Breast epithelium (tissue), 4 donors: ENCODE measurements at regions not wholly inside any gene's neighbourhood (a gene's known extent, or its start where the extent isn't known, plus 50 kb on each side); places are given as distances from the start of the nearest gene placed in this dataset.

Experiments used
- DNase-seq, 2 donors: peaks; one replicate each; pipeline ENCODE4 v3.0.0-alpha.2; 2019; ENCODE audit warnings: low spot score in 2 of 2
- H3K27ac ChIP-seq, 2 donors: fragments of 200-600 bp; sonication (generic) in 1 of 2; one replicate each; pipeline ENCODE4 v1.5.1; 2016 to 2019; ENCODE audit warnings: mild to moderate bottlenecking in 1 of 2
- H3K27me3 ChIP-seq, 2 donors: fragments of 200-600 bp; sonication (generic) in 1 of 2; one replicate each; pipeline versions ENCODE4 v1.5.1 to v1.6.0; 2017 to 2019; ENCODE audit warnings: control low read depth in 1 of 2, mild to moderate bottlenecking in 1 of 2
- H3K36me3 ChIP-seq: fragments of 200-600 bp; one replicate; pipeline ENCODE4 v1.5.1; 2019
- H3K4me1 ChIP-seq, 2 donors: fragments of 200-600 bp; sonication (generic); one replicate each; pipeline ENCODE4 v1.5.1; 2016 to 2019; ENCODE audit warnings: control low read depth in 1 of 2
- H3K4me3 ChIP-seq, 3 donors: fragments of 200-600 bp; sonication (generic); 1 replicate in 2 of 3; 2 replicates in 1 of 3; pipeline ENCODE4 v1.5.1; 2016 to 2019; ENCODE audit warnings: mild to moderate bottlenecking in 3 of 3, moderate library complexity in 2 of 3
- H3K9me3 ChIP-seq, 2 donors: fragments of 200-600 bp; sonication (generic) in 1 of 2; one replicate each; pipeline ENCODE4 v1.5.1; 2016 to 2019; ENCODE audit warnings: control low read depth in 1 of 2
- POLR2A ChIP-seq: fragments of 450-650 bp; IDR thresholded peaks from one replicate; pipeline ENCODE4 v1.6.1; 2016; ENCODE audit warnings: antibody characterized with exemption, mild to moderate bottlenecking, moderate library complexity
- POLR2AphosphoS5 ChIP-seq, 3 donors: sonication (generic); formaldehyde crosslinking; IDR thresholded peaks; one replicate each; pipeline ENCODE4 v1.6.1; 2017; ENCODE audit warnings: antibody characterized with exemption in 3 of 3
- intact Hi-C: fragments of 100-400 bp; cut with DNase I; formaldehyde crosslinking; loops from one replicate; pipeline ENCODE4 v1.15.1; 2023; ENCODE audit warnings: low total_unique reads
- TF ChIP-seq, protein P1 (sequence below), 3 donors: fragments of 450-650 bp; IDR thresholded peaks; one replicate each; pipeline ENCODE4 v1.5.1; 2016 to 2017; ENCODE audit warnings: antibody characterized with exemption in 3 of 3, mild to moderate bottlenecking in 3 of 3, moderate library complexity in 3 of 3

DNA sequence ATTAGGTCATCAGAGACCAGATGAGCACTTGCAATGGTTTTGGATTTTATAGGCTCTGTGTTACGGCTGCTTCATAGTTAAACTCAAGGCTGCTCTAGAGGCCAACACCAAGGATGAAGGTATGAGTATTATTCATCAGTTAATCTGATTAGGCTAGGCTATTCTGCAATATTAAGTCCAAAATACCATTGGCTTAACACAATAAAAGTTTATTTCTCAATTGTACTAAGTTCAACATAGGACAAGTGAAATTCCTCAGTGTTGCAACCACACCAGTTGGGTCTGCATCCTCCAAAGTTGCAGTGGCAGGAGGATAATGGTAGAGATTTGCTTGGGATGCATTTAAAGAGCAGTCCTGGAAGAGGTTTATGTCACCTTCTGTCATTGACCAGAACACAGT, 538.3 kb upstream of the CDH2 start:
- H3K27ac ChIP-seq, result no peak overlapping the region
- no peak overlapping the region for H3K4me3 ChIP-seq
- H3K36me3 ChIP-seq, result no peaks in the 10 kb centered on the region
- TF ChIP-seq POLR2A (no peak), POLR2AphosphoS5 (IDR thresholded peaks at IDR 0.05) (no peak)
- TF ChIP-seq, protein P1, sequence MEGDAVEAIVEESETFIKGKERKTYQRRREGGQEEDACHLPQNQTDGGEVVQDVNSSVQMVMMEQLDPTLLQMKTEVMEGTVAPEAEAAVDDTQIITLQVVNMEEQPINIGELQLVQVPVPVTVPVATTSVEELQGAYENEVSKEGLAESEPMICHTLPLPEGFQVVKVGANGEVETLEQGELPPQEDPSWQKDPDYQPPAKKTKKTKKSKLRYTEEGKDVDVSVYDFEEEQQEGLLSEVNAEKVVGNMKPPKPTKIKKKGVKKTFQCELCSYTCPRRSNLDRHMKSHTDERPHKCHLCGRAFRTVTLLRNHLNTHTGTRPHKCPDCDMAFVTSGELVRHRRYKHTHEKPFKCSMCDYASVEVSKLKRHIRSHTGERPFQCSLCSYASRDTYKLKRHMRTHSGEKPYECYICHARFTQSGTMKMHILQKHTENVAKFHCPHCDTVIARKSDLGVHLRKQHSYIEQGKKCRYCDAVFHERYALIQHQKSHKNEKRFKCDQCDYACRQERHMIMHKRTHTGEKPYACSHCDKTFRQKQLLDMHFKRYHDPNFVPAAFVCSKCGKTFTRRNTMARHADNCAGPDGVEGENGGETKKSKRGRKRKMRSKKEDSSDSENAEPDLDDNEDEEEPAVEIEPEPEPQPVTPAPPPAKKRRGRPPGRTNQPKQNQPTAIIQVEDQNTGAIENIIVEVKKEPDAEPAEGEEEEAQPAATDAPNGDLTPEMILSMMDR (IDR thresholded peaks at IDR 0.05), result no peak
- H3K4me1 ChIP-seq, result no peaks in the 10 kb centered on the region
- H3K9me3 ChIP-seq, result no peaks in the 10 kb centered on the region
- no peaks in the 10 kb centered on the region for H3K27me3 ChIP-seq
- intact Hi-C loops, result no loop called here
- no peak for DNase-seq

DNA sequence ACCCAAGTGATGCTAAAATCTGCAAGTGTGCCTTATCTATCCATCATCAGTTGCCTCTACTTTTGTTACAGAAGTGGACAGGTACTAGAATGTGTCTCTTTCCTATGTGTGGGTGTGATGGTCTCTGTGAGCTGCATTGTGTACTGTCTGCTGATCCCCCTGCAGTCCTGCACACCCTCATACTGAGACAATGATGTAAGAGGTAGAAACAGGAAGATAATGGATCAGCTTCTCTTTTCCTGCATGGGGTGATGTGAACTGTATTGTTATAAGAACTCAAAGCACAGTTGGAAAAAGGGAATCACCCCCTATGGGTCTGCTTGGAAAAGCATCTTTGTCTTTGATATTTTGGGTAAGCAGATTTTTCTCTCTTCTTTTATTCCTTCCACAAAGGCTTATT, 537.6 kb upstream of the CDH2 start:
- Histone ChIP-seq H3K4me3 (no peak overlapping the region), H3K36me3 (no peaks in the 10 kb centered on the region), H3K4me1 (no peaks in the 10 kb centered on the region), H3K27ac (no peak overlapping the region), H3K9me3 (no peaks in the 10 kb centered on the region), H3K27me3 (no peaks in the 10 kb centered on the region)
- TF ChIP-seq, protein P1 (IDR thresholded peaks at IDR 0.05), result no peak
- TF ChIP-seq POLR2A (no peak), POLR2AphosphoS5 (IDR thresholded peaks at IDR 0.05) (no peak)
- DNase-seq, result no peak
- intact Hi-C loops, result no loop called here

DNA sequence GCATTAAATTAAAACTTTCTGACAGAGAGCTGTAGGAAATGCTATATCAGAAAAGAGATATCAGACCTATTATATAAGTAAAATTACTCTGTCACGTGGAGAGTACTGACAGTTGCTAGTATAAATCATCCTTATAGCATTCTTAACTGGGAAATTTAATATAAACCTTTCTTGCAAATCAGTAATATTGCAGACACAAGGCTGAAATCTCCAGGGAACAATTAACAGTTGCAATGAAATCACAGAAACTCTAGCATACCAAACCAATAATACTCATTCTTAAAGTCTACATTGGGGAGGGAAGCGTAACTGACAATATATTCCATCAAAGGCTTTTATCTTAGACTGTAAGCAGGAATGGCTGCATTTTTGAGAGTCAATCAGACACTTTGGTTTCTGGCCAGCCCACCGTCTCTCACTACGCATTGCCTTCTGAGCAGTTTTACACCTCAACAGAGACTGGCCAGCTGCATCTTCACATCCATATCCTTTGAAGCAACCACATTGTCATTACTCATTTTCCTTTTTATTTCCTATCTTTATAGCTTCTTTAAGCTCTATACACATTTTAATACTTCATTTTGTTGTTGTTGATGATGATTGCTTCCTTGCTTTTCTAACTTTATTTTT, 536.0 kb upstream of the CDH2 start:
- intact Hi-C loops, result no loop called here
- Histone ChIP-seq H3K9me3 (no peaks in the 10 kb centered on the region), H3K4me1 (no peaks in the 10 kb centered on the region), H3K36me3 (no peaks in the 10 kb centered on the region), H3K4me3 (no peak overlapping the region), H3K27me3 (no peaks in the 10 kb centered on the region), H3K27ac (no peak overlapping the region)
- DNase-seq, result no peak
- TF ChIP-seq POLR2A (no peak), POLR2AphosphoS5 (IDR thresholded peaks at IDR 0.05) (no peak)
- TF ChIP-seq, protein P1 (IDR thresholded peaks at IDR 0.05), result no peak

DNA sequence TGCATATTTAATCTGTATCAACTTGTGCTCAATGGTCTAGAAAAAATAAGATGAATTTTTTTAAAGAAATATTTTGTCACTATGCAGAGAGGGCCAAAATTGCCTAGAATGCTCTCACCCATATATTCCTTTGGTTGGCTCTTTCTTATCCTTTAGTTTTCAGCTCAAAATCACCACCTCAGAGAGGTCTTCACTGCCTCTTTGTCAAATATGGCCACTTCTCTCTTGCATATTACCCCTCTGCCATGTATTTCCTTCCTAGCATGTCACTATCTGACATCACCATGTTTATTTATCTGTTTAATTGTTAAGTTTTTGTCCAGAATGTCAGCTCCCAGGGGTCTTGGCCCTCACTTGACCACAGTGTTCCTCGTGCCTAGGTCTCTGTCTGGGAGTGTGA, 535.2 kb upstream of the CDH2 start:
- Histone ChIP-seq H3K9me3 (no peaks in the 10 kb centered on the region), H3K27ac (no peak overlapping the region), H3K36me3 (no peaks in the 10 kb centered on the region), H3K4me3 (no peak overlapping the region), H3K27me3 (no peaks in the 10 kb centered on the region), H3K4me1 (no peaks in the 10 kb centered on the region)
- TF ChIP-seq, protein P1 (IDR thresholded peaks at IDR 0.05), result no peak
- TF ChIP-seq POLR2A, result no peak
- intact Hi-C loops, result no loop called here
- no peak for DNase-seq

DNA sequence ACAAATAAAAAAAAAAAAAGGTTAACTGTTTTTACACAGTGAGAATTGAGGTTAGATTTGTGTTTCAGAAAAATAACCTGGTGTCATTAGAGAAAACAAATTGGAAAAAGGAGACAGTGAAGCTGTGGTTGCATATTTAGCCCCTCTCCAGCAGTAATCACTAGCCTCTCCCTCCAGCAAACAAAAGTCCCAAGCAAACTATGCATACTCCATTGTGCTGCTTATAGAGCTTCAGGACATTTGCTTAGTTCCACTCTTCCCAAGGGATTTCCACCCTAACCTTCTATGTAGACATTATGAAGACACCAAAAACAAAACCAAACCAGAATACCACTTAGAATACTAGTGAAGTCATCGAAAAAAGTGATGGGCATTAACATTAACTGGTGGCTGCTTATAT, 534.2 kb upstream of the CDH2 start:
- Histone ChIP-seq H3K9me3 (no peaks in the 10 kb centered on the region), H3K4me1 (no peaks in the 10 kb centered on the region), H3K27ac (no peak overlapping the region), H3K4me3 (no peak overlapping the region), H3K36me3 (no peaks in the 10 kb centered on the region), H3K27me3 (no peaks in the 10 kb centered on the region)
- no peak for TF ChIP-seq POLR2AphosphoS5 (IDR thresholded peaks at IDR 0.05)
- TF ChIP-seq, protein P1 (IDR thresholded peaks at IDR 0.05), result no peak
- no peak for TF ChIP-seq POLR2A
- no peak for DNase-seq
- intact Hi-C loops, result no loop called here
